ENCODE measurements at regions not wholly inside any gene's neighbourhood (a gene's known extent, or its start where the extent isn't known, plus 50 kb on each side); places are given as distances from the start of the nearest gene placed in this dataset.

- WGBS, 2 donors (ENCODE audit: low coverage in 1 of 2) = 10 to 27% methylated on average over 1 of the region's 1 CpG
- Histone ChIP-seq H3K4me1 (no peaks in the 10 kb centered on the region), H3K4me3 (no peak overlapping the region), H3K9me3 (no peaks in the 10 kb centered on the region), H3K36me3 (no peaks in the 10 kb centered on the region), H3K27ac (no peak overlapping the region), H3K27me3 (no peaks in the 10 kb centered on the region)
- ATAC-seq = no peak
- TF ChIP-seq EP300 (IDR thresholded peaks at IDR 0.05) = no peak
- TF ChIP-seq POLR2A (IDR thresholded peaks at IDR 0.05) = no peak
- no peak for TF ChIP-seq POLR2AphosphoS5 (IDR thresholded peaks at IDR 0.05)
- no peak for TF ChIP-seq CTCF (IDR thresholded peaks at IDR 0.05)
Measured at GRCh38 chr10:105647354-105647753, 1006.3 kb downstream of the SORCS3 start.

- ATAC-seq = no peak
- H3K36me3 ChIP-seq = no peaks in the 10 kb centered on the region
- H3K9me3 ChIP-seq = no peaks in the 10 kb centered on the region
- no peaks in the 10 kb centered on the region for H3K27me3 ChIP-seq
- WGBS, 2 donors (ENCODE audit: low coverage in 1 of 2) = 80 to 100% methylated on average over 1 to 2 of the region's 2 CpGs
- TF ChIP-seq CTCF (IDR thresholded peaks at IDR 0.05) (no peak), POLR2AphosphoS5 (IDR thresholded peaks at IDR 0.05) (no peak)
- H3K4me1 ChIP-seq = no peaks in the 10 kb centered on the region
- no peak overlapping the region for H3K4me3 ChIP-seq
- no peak overlapping the region for H3K27ac ChIP-seq
Measured at GRCh38 chr10:105644978-105645377, 1003.9 kb downstream of the SORCS3 start.

GRCh38 chr10:105644559-105644958, 1003.5 kb downstream of the SORCS3 start:
- ATAC-seq = no peak
- WGBS, 2 donors (ENCODE audit: low coverage in 1 of 2) = 90 to 100% methylated on average over 1 to 2 of the region's 2 CpGs
- no peaks in the 10 kb centered on the region for H3K4me1 ChIP-seq
- no peaks in the 10 kb centered on the region for H3K27me3 ChIP-seq
- no peak overlapping the region for H3K27ac ChIP-seq
- no peak overlapping the region for H3K4me3 ChIP-seq
- no peaks in the 10 kb centered on the region for H3K36me3 ChIP-seq
- H3K9me3 ChIP-seq = no peaks in the 10 kb centered on the region
- TF ChIP-seq CTCF (IDR thresholded peaks at IDR 0.05) (no peak), POLR2AphosphoS5 (IDR thresholded peaks at IDR 0.05) (no peak), EP300 (IDR thresholded peaks at IDR 0.05) (no peak), POLR2A (IDR thresholded peaks at IDR 0.05) (no peak)

GRCh38 chr10:105644091-105644490, 1003.0 kb downstream of the SORCS3 start:
- no peaks in the 10 kb centered on the region for H3K27me3 ChIP-seq
- no peaks in the 10 kb centered on the region for H3K4me1 ChIP-seq
- no peaks in the 10 kb centered on the region for H3K36me3 ChIP-seq
- WGBS, 2 donors (ENCODE audit: low coverage in 1 of 2) = 69 to 72% methylated on average over 3 to 4 of the region's 4 CpGs
- no peak for ATAC-seq
- no peak overlapping the region for H3K4me3 ChIP-seq
- H3K27ac ChIP-seq = no peak overlapping the region
- no peaks in the 10 kb centered on the region for H3K9me3 ChIP-seq
- TF ChIP-seq CTCF (IDR thresholded peaks at IDR 0.05) = no peak
- TF ChIP-seq POLR2A (IDR thresholded peaks at IDR 0.05) = no peak
- TF ChIP-seq POLR2AphosphoS5 (IDR thresholded peaks at IDR 0.05) = no peak
- TF ChIP-seq EP300 (IDR thresholded peaks at IDR 0.05) = no peak

- Histone ChIP-seq H3K4me3 (no peak overlapping the region), H3K36me3 (no peaks in the 10 kb centered on the region), H3K27ac (no peak overlapping the region), H3K4me1 (no peaks in the 10 kb centered on the region), H3K27me3 (no peaks in the 10 kb centered on the region), H3K9me3 (no peaks in the 10 kb centered on the region)
- no peak for ATAC-seq
- no peak for TF ChIP-seq CTCF (IDR thresholded peaks at IDR 0.05)
- no peak for TF ChIP-seq EP300 (IDR thresholded peaks at IDR 0.05)
- TF ChIP-seq POLR2AphosphoS5 (IDR thresholded peaks at IDR 0.05) = no peak
- no peak for TF ChIP-seq POLR2A (IDR thresholded peaks at IDR 0.05)
Measured at GRCh38 chr10:105643660-105644059, 1002.6 kb downstream of the SORCS3 start.
